Ishikawa (cell line): ENCODE measurements at regions not wholly inside any gene's neighbourhood (a gene's known extent, or its start where the extent isn't known, plus 50 kb on each side); places are given as distances from the start of the nearest gene placed in this dataset.

Experiments
- CEBPB ChIP-seq: IDR thresholded peaks from 2 replicates; pipeline ENCODE4 v1.6.1; 2012
- CREB1 ChIP-seq: IDR thresholded peaks from 2 replicates; pipeline ENCODE4 v1.6.1; 2012; ENCODE audit warnings: low read depth
- EGR1 ChIP-seq: IDR thresholded peaks from 2 replicates; pipeline ENCODE4 v1.6.1; 2012
- EP300 ChIP-seq: IDR thresholded peaks from 2 replicates; pipeline ENCODE4 v1.6.1; 2012; ENCODE audit warnings: borderline replicate concordance
- FOXM1 ChIP-seq: IDR thresholded peaks from 2 replicates; pipeline ENCODE4 v1.6.1; 2012; ENCODE audit warnings: low read depth, borderline replicate concordance
- NFIC ChIP-seq: IDR thresholded peaks from 2 replicates; pipeline ENCODE4 v1.6.1; 2012
- RAD21 ChIP-seq: IDR thresholded peaks from 2 replicates; pipeline ENCODE4 v1.6.1; 2012; ENCODE audit warnings: low read depth
- REST ChIP-seq: IDR thresholded peaks from 2 replicates; pipeline ENCODE4 v1.6.1; 2012; ENCODE audit warnings: low read depth, mild to moderate bottlenecking
- TAF1 ChIP-seq: IDR thresholded peaks from 2 replicates; pipeline ENCODE4 v1.6.1; 2012; ENCODE audit warnings: low read depth, mild to moderate bottlenecking
- TCF12 ChIP-seq: IDR thresholded peaks from 2 replicates; pipeline ENCODE4 v1.6.1; 2012; ENCODE audit warnings: low read depth
- TEAD4 ChIP-seq: IDR thresholded peaks from 2 replicates; pipeline ENCODE4 v1.6.1; 2012
- YY1 ChIP-seq: IDR thresholded peaks from 2 replicates; pipeline ENCODE4 v1.6.1; 2012; ENCODE audit warnings: low read depth
- ZBTB7A ChIP-seq: IDR thresholded peaks from 2 replicates; pipeline ENCODE4 v1.6.1; 2012; ENCODE audit warnings: low read depth
- TF ChIP-seq, protein P1 (sequence below): IDR thresholded peaks from 2 replicates; pipeline ENCODE4 v1.6.1; 2012
- TF ChIP-seq, protein P2 (sequence below): IDR thresholded peaks from 2 replicates; pipeline ENCODE4 v1.6.1; 2012

- TF ChIP-seq CREB1 (no peak), REST (no peak), YY1 (no peak), TAF1 (no peak), TCF12 (no peak), CEBPB (no peak), TEAD4 (no peak), RAD21 (no peak)
- TF ChIP-seq, protein P1, sequence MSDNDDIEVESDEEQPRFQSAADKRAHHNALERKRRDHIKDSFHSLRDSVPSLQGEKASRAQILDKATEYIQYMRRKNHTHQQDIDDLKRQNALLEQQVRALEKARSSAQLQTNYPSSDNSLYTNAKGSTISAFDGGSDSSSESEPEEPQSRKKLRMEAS = no peak
- TF ChIP-seq, protein P2, sequence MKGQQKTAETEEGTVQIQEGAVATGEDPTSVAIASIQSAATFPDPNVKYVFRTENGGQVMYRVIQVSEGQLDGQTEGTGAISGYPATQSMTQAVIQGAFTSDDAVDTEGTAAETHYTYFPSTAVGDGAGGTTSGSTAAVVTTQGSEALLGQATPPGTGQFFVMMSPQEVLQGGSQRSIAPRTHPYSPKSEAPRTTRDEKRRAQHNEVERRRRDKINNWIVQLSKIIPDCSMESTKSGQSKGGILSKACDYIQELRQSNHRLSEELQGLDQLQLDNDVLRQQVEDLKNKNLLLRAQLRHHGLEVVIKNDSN = no peak
Measured at GRCh38 chr1:68959461-68960030, 462.7 kb upstream of the DEPDC1 start.

GRCh38 chr1:68961143-68961542 lies 464.3 kb upstream of the DEPDC1 start:
- TF ChIP-seq REST (no peak), ZBTB7A (no peak)

DNA sequence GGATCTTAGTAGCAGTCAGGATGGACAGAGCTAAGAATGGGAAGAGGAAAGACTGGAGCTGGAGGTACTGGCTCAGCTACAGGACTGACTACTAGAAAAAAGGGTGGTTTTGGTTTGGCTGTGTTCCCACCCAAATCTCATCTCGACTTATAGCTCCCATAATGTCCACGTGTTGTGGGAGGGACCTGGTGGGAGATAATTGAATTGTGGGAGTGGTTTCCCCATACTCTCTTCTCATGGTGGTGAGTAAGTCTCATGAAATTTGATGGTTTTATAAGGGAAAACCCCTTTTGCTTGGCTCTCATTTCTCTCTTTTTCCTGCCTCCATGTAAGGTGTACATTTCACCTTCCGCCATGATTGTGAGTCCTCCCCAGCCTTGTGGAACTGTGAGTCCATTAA lies 466.5 kb upstream of the DEPDC1 start:
- TF ChIP-seq, protein P2 = no peak
- TF ChIP-seq, protein P1 = no peak
- TF ChIP-seq REST (no peak), TCF12 (no peak), CEBPB (no peak), TEAD4 (no peak), FOXM1 (no peak), TAF1 (no peak), ZBTB7A (no peak), NFIC (no peak), RAD21 (no peak), EGR1 (no peak), CREB1 (no peak), EP300 (no peak), YY1 (no peak)

GRCh38 chr1:68969441-68969840 lies 472.6 kb upstream of the DEPDC1 start:
- no peak for TF ChIP-seq TCF12

DNA sequence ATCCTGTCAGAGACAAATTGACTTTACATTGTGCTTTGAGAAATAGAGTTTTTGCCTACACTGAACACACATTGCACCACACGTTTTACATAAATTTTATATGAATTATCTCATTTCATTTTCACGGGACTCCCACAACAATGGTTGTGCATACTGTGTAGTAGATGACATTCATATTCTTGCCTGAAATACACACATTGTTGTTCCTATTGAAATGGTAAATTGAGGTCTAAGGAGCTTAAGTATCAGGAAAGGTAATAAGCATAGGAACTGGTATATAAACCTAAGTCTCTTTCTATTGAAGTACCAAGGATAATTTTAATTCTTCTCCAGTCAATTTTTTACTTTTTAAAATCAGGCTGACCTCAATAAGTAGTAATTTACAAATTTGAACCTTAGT lies 473.7 kb upstream of the DEPDC1 start:
- TF ChIP-seq ZBTB7A (no peak), EP300 (no peak), NFIC (no peak), TEAD4 (no peak), RAD21 (no peak), YY1 (no peak)
- TF ChIP-seq, protein P1 = no peak
- TF ChIP-seq, protein P2 = no peak
